ENCODE measurements at regions not wholly inside any gene's neighbourhood (a gene's known extent, or its start where the extent isn't known, plus 50 kb on each side); places are given as distances from the start of the nearest gene placed in this dataset.

- TF ChIP-seq, protein P1, sequence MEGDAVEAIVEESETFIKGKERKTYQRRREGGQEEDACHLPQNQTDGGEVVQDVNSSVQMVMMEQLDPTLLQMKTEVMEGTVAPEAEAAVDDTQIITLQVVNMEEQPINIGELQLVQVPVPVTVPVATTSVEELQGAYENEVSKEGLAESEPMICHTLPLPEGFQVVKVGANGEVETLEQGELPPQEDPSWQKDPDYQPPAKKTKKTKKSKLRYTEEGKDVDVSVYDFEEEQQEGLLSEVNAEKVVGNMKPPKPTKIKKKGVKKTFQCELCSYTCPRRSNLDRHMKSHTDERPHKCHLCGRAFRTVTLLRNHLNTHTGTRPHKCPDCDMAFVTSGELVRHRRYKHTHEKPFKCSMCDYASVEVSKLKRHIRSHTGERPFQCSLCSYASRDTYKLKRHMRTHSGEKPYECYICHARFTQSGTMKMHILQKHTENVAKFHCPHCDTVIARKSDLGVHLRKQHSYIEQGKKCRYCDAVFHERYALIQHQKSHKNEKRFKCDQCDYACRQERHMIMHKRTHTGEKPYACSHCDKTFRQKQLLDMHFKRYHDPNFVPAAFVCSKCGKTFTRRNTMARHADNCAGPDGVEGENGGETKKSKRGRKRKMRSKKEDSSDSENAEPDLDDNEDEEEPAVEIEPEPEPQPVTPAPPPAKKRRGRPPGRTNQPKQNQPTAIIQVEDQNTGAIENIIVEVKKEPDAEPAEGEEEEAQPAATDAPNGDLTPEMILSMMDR (IDR thresholded peaks at IDR 0.05), result no peak
Observed at GRCh38 chr20:24256307-24256706, 213.1 kb upstream of the SYNDIG1 start.

DNA sequence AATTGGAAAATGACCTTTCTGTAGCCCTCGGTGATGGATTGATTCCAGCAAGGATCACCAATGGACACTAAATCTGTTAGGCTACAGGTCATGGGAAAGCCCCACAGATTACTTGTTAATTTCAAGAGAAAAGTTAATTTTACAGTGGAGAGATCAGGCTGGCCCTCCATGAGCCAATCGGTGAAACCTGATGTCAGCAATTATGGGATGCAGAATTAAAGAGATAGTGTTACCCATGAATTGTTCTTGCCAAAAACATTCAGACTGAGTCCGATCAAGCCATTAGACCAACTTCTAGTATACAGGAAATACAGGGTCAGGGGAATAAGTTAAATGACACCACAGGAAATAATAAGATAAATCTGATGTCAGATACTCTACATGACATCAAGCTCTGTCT is 214.9 kb upstream of the SYNDIG1 start:
- TF ChIP-seq, protein P1 (IDR thresholded peaks at IDR 0.05), result no peak

DNA sequence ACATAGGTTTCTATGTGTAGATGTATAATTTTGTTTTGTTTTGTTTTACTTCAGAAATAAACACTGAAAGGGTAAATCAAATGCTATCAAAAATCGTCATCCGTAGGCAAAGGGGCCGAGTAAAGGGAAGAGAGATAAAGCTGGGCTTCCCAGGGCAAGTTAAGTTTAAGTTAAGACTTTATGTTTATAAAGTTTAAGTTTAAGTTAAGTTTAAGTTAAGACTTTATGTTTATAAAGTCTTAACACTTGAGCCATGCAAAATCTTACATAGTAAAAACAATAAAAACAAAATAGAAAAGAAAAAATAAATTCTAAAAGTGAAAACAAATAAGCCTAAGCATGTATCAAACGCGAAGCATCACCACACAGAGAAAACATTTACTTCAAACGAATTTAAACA is 216.1 kb upstream of the SYNDIG1 start:
- TF ChIP-seq, protein P1 (IDR thresholded peaks at IDR 0.05), result no peak

DNA sequence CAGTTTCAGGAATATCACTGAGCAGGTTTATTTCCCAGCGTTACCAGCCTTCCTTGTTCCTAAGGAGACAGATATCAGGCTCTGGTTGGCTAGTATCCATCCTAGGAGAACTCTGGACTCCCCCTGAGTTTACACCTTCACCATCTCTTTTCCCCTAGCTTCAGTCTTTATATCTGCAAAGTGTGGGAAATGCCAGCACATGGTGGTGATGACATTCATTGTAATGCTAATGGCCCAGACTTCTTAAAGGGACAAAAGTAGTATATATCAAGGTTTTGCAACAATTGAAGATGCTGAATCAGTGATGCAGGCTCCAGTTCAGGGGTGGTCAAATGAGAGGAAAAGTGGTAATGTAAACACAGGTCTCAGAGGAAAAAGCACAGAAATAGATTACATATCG is 224.3 kb upstream of the SYNDIG1 start:
- TF ChIP-seq, protein P1 (IDR thresholded peaks at IDR 0.05), result no peak

DNA sequence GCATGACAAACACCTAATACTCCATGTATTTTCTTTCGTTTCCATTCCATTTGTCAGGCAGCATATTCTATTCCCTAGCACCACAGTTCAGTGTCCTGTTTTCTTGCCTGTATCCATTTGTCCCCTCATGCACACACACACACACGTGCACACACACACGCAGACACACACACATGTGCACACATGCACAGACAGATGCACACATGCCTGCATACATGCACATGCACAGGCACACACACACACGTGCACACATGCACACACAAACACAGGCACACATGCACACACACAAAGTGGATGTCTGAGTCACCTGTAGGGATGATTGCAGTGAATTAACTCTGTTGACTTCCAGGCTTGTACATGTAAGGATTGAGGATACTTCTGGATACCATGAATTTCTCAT is 226.7 kb upstream of the SYNDIG1 start:
- TF ChIP-seq, protein P1 (IDR thresholded peaks at IDR 0.05), result no peak

DNA sequence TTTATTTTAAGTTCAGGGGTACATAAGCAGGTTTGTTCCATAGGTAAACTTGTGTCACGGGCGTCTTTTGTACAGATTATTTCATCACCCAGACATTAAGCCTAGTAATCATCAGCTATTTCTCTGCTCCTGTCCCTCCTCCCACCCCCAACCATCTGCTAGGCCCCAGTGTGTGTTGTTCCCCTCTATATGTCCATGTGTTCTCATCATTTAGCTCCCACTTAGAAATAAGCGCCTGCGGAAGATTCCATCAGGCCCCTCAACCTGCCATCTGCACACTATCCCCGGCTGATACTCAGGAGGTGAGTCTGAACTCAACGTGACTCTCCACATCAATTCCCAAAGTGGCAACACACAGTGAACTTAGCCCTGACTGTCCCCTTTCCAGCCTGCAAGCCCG is 228.0 kb upstream of the SYNDIG1 start:
- TF ChIP-seq, protein P1 (IDR thresholded peaks at IDR 0.05), result no peak

- TF ChIP-seq, protein P1 (IDR thresholded peaks at IDR 0.05), result no peak
Observed at GRCh38 chr20:24236963-24237362, 232.5 kb upstream of the SYNDIG1 start.

DNA sequence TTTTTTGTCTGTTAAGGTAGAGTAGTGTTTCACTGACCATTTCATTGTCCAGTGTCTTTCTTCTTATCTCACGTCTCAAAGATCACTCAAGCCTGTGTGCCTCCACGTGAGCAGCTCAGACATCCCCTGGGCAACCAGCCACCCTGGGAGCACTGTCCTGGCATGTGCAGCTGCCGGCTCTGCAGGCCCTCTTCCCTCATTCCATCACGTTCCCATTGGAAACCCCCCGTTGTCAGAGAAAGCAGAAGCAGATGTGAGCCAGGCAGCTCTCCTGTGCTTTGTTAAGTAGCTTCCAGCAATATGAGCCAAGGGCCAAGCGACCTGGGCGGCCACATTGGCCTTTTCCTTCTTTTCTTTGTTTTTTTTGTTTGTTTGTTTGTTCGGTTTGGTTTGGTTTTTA is 233.2 kb upstream of the SYNDIG1 start:
- TF ChIP-seq, protein P1 (IDR thresholded peaks at IDR 0.05), result no peak
